K562 (cell line): ENCODE measurements at regions not wholly inside any gene's neighbourhood (a gene's known extent, or its start where the extent isn't known, plus 50 kb on each side); places are given as distances from the start of the nearest gene placed in this dataset.

Source experiments
- ATAC-seq: fragments of 200-7000 bp; cut with Tn5 transposase; 3 replicates; pipeline ENCODE4 v1.9.1; 2020; ENCODE audit warnings: moderate library complexity
- BruUV-seq: library from RNA; stranded (reverse); fragments of 400-500 nt; replicated peaks from 2 replicates; lab custom pipeline; 2021; lab: Mats Ljungman, UMichigan
- CTCF ChIA-PET: fragments of 300-600 bp; formaldehyde crosslinking; extraction: SDS; loops from one replicate; lab custom pipeline; 2021; ENCODE audit warnings: low intra/inter-chr PET ratio; lab: Yijun Ruan, JAX
- POLR2A ChIA-PET: fragments of 300-600, 350-650 bp; sonication (Branson Sonifier 250); formaldehyde crosslinking; extraction: SDS; loops from one replicate; lab custom pipeline; 2021; ENCODE audit warnings: antibody characterized with exemption, inconsistent platforms; lab: Yijun Ruan, JAX
- DNase-seq, 4 experiments: peaks; one replicate each; pipeline versions ENCODE4 v3.0.0 to v3.0.0-alpha.2; 2011 to 2018; ENCODE audit warnings: low spot score in 3 of 4, mixed read lengths in 3 of 4; ENCODE audit errors: extremely low read depth in 1 of 4
- FAIRE-seq: peaks from 2 replicates; lab custom pipeline; 2011; peaks lifted over from hg19 to GRCh38; lab: Jason Lieb, UNC
- H2AFZ ChIP-seq: 2 replicates; pipeline ENCODE4 v1.6.0; 2011; ENCODE audit warnings: low read depth, low read length, control low read depth, inconsistent platforms
- H3K27ac ChIP-seq: fragments of 200-600 bp; 3 replicates; pipeline ENCODE4 v1.8.0; 2011; ENCODE audit warnings: low read depth, mild to moderate bottlenecking, control low read depth, inconsistent platforms, low read length, moderate library complexity, mixed read lengths; ENCODE audit errors: extremely low read depth
- H3K27me3 ChIP-seq, 2 experiments: fragments of 300-600 bp in 1 of 2; 2 replicates in 1 of 2; 3 replicates in 1 of 2; pipeline versions ENCODE4 v1.6.0 to v1.8.0; 2011; ENCODE audit warnings: inconsistent platforms in 2 of 2, low read length in 2 of 2, mild to moderate bottlenecking in 1 of 2, mixed read lengths in 1 of 2, moderate library complexity in 1 of 2; ENCODE audit not compliant: control insufficient read depth in 2 of 2, insufficient read depth in 2 of 2
- H3K36me3 ChIP-seq: fragments of 300-600 bp; 3 replicates; pipeline ENCODE4 v1.8.0; 2011; ENCODE audit warnings: mild to moderate bottlenecking, low read length, inconsistent platforms; ENCODE audit not compliant: control insufficient read depth, insufficient read depth
- H3K4me1 ChIP-seq, 2 experiments: fragments of 200-600 bp in 1 of 2; replicated peaks in 1 of 2; 2 replicates in 1 of 2; 3 replicates in 1 of 2; pipeline versions ENCODE4 v1.5.1 to v1.8.0; 2011; ENCODE audit warnings: inconsistent platforms in 2 of 2, low read length in 2 of 2, mild to moderate bottlenecking in 1 of 2, mixed read lengths in 1 of 2, moderate library complexity in 1 of 2; ENCODE audit not compliant: control insufficient read depth in 2 of 2, insufficient read depth in 2 of 2
- H3K4me2 ChIP-seq: 2 replicates; pipeline ENCODE4 v1.6.1; 2011; ENCODE audit warnings: low read length, control low read depth, inconsistent platforms, mixed read lengths; ENCODE audit not compliant: insufficient read depth
- H3K4me3 ChIP-seq: fragments of 200-600 bp; sonication (generic), shearing (Covaris generic); 2 replicates; pipeline ENCODE4 v1.5.1; 2016; ENCODE audit warnings: control low read depth, inconsistent platforms
- H3K79me2 ChIP-seq: fragments of 200-600 bp; 3 replicates; pipeline ENCODE4 v1.8.0; 2011; ENCODE audit warnings: low read length, inconsistent platforms; ENCODE audit not compliant: control insufficient read depth, insufficient read depth
- H3K9ac ChIP-seq, 2 experiments: 2 replicates each; pipeline versions ENCODE4 v1.6.0 to v1.6.1; 2011; ENCODE audit warnings: low read depth in 2 of 2, low read length in 2 of 2, control low read depth in 1 of 2, inconsistent platforms in 1 of 2, mild to moderate bottlenecking in 1 of 2, mixed read lengths in 1 of 2; ENCODE audit not compliant: insufficient read depth in 1 of 2
- H3K9me1 ChIP-seq: one replicate; pipeline ENCODE4 v1.6.0; 2011; ENCODE audit warnings: inconsistent platforms, mild to moderate bottlenecking, low read length, moderate library complexity; ENCODE audit not compliant: control insufficient read depth, insufficient read depth
- H3K9me3 ChIP-seq: replicated peaks from 2 replicates; pipeline ENCODE4 v1.5.1; 2011; ENCODE audit warnings: low read depth, low read length, inconsistent platforms; ENCODE audit not compliant: control insufficient read depth, insufficient read depth
- H4K20me1 ChIP-seq: replicated peaks from 2 replicates; pipeline ENCODE4 v1.6.1; 2011; ENCODE audit warnings: low read length, inconsistent platforms, mixed read lengths; ENCODE audit not compliant: control insufficient read depth, insufficient read depth
- FIP1L1 ChIP-seq: fragments of 200-400 bp; formaldehyde crosslinking; IDR thresholded peaks from 2 replicates; pipeline ENCODE4 v1.6.1; 2018; ENCODE audit warnings: mild to moderate bottlenecking, low read depth, low read length; ENCODE audit not compliant: poor library complexity, severe bottlenecking
- GATAD2B ChIP-seq: fragments of 450-650 bp; IDR thresholded peaks from 2 replicates; pipeline ENCODE4 v1.6.1; 2017; ENCODE audit warnings: mild to moderate bottlenecking, borderline replicate concordance
- RBM22 ChIP-seq: fragments of 200-400 bp; formaldehyde crosslinking; IDR thresholded peaks from 2 replicates; pipeline ENCODE4 v1.6.1; 2018; ENCODE audit warnings: low read length, low read depth; ENCODE audit not compliant: poor library complexity, severe bottlenecking
- WGBS: fragments of 100-300 bp; shearing (Covaris generic); methylation state at CpG from one replicate; pipeline ENCODE4 v1.1.6; 2016; ENCODE audit warnings: low coverage, mixed read lengths; ENCODE audit not compliant: insufficient coverage; ENCODE audit errors: missing lambda C conversion rate; 5-methylcytosine and 5-hydroxymethylcytosine counted together
- in situ Hi-C: fragments of 300-500 bp; cut with MboI; formaldehyde crosslinking; loops from 4 replicates; pipeline ENCODE4 v1.15.0; 2018; ENCODE audit warnings: inconsistent platforms, mixed read lengths
- intact Hi-C: fragments of 100-400 bp; cut with micrococcal nuclease; formaldehyde crosslinking; loops from 2 replicates; pipeline ENCODE4 v1.14.2; 2022
- TF ChIP-seq, protein P1 (sequence below), 3 experiments: fragments of 200-800 bp in 1 of 3; fragments of 250-450 bp in 1 of 3; fragments of 450-650 bp in 1 of 3; sonication (Bioruptor Pico) in 1 of 3; sonication (Bioruptor generic) in 1 of 3; formaldehyde crosslinking in 1 of 3; IDR thresholded peaks; 2 replicates each; pipeline versions ENCODE4 v1.6.1 to v1.8.0; 2016 to 2022; ENCODE audit warnings: mild to moderate bottlenecking in 2 of 3, missing genetic modification characterization in 2 of 3, missing compliant biosample characterization in 1 of 3, moderate library complexity in 1 of 3

DNA sequence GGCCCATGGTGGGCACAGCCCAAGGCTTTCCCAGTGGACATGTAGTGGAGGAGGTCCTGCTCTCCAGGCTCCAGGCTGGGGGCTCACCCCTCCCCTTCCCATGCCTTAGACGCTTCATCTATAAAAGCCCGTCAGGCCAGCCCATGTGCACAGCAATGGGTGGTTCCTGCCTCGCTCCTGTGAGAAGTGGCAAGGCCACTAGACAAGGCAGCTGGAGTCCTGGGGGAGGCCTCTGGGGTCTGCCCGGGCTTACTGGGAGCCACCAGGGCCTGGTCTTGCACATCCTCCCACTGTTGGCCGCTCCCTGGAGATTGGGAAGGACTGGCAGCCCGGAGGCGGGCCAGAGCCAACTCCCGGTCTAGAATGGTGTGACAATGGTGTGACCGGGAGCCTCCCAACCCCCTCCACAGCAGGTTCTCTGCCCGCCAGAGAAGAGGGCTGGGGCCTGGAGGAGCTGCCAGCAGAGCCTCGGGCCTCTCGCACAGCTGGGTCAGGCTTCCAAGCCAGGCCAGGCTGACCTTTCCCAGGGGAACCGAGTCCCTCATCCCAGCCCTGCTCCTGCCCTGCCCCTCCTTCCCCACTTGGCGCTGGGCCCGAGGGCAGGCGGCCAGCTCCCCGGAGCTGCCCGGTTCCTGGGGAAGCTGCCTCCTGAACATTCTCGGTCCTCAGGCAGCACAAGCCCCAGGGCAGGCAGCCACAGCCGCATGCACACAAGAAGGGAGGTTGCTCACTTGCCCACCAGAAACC lies 97.9 kb downstream of the RFLNA start:
- in situ Hi-C loops = no loop called here
- H3K36me3 ChIP-seq = peaks cover 37% of the 10 kb centered on the region; the same call in 2 of the 3 replicates
- H3K9ac ChIP-seq = peak overlapping the region in 1 of 2 experiments; percentile 74; a peak in 1 of 4 replicates
- TF ChIP-seq FIP1L1 = no peak
- TF ChIP-seq RBM22 = peak; percentile 47
- TF ChIP-seq GATAD2B = no peak
- TF ChIP-seq, protein P1, sequence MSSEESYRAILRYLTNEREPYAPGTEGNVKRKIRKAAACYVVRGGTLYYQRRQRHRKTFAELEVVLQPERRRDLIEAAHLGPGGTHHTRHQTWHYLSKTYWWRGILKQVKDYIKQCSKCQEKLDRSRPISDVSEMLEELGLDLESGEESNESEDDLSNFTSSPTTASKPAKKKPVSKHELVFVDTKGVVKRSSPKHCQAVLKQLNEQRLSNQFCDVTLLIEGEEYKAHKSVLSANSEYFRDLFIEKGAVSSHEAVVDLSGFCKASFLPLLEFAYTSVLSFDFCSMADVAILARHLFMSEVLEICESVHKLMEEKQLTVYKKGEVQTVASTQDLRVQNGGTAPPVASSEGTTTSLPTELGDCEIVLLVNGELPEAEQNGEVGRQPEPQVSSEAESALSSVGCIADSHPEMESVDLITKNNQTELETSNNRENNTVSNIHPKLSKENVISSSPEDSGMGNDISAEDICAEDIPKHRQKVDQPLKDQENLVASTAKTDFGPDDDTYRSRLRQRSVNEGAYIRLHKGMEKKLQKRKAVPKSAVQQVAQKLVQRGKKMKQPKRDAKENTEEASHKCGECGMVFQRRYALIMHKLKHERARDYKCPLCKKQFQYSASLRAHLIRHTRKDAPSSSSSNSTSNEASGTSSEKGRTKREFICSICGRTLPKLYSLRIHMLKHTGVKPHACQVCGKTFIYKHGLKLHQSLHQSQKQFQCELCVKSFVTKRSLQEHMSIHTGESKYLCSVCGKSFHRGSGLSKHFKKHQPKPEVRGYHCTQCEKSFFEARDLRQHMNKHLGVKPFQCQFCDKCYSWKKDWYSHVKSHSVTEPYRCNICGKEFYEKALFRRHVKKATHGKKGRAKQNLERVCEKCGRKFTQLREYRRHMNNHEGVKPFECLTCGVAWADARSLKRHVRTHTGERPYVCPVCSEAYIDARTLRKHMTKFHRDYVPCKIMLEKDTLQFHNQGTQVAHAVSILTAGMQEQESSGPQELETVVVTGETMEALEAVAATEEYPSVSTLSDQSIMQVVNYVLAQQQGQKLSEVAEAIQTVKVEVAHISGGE (CRISPR knock-in tag; IDR thresholded peaks at IDR 0.05) = peak in 1 of 3 experiments; percentile 41; a peak in 1 of 6 replicates
- TF ChIP-seq, all 486 proteins: peak for 2
- Histone ChIP-seq H3K79me2 (no peaks in the 10 kb centered on the region), H3K4me2 (no peak overlapping the region), H2AFZ (no peak overlapping the region), H3K4me1 (peaks cover 4 to 62% of the 10 kb centered on the region in 2 experiments), H4K20me1 (peaks cover 7% of the 10 kb centered on the region; the same call in 1 of the 2 replicates), H3K9me3 (no peaks in the 10 kb centered on the region), H3K4me3 (no peak overlapping the region), H3K27ac (no peak overlapping the region), H3K9me1 (no peaks in the 10 kb centered on the region), H3K27me3 (no peaks in the 10 kb centered on the region)
- ATAC-seq = no peak; the same call in 2 of the 3 replicates
- ChIA-PET CTCF (no interaction called here), POLR2A (interaction anchor here (0.6 to 0.7 kb wide), 4 partner anchors 22 to 263 kb away, joined by 3 to 4 read pairs (median 3); no protein-coding TSS in a partner anchor)
- no peak for FAIRE-seq
- 91% methylated on average over 10 of the region's 20 CpGs for WGBS
- intact Hi-C loops = no loop called here
- BruUV-seq = no TSS peak
- DNase-seq = no peak
